Suppressor macrophage treated with lipopolysaccharide for 4 hours (primary cell): ENCODE measurements at regions not wholly inside any gene's neighbourhood (a gene's known extent, or its start where the extent isn't known, plus 50 kb on each side); places are given as distances from the start of the nearest gene placed in this dataset.

ENCODE experiments used
- DNase-seq: peaks from one replicate; pipeline ENCODE4 v3.0.0-alpha.2; 2020

GRCh38 chr10:44326474-44327030 is 58.3 kb downstream of the CXCL12 start:
- no peak for DNase-seq

DNA sequence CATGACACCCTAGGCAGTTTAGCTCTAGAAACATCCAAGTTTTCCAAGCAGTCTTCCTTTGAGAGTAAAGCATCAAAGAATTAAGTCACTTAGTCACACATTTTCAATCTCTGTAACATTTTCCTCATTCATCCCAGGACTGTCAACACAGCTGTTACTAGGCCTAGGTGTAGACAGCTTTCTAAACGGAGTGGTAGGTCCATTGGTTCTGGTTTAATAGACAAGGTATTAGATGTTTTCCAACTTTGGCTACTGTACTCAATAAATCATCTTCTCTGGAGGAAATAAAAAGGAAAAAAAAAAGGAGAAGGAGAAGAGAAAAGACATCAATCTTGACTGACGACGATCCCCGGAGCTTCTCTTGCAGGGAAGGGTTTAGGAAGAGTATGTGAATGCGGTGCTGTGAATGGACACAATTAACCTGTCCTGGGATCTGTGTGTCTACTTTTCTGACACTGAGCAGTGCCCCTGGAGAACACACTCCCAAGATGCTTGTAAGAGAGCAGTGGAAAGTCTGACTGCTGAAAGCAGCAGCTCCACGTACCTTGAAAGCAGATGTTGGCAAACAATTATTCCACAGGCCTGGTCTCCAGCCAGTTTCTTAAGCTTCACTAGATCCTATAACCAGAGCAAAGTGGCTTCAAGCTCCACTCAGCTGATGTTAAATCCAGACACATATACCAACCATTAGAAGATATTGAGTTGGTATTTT is 59.1 kb downstream of the CXCL12 start:
- no peak for DNase-seq

DNA sequence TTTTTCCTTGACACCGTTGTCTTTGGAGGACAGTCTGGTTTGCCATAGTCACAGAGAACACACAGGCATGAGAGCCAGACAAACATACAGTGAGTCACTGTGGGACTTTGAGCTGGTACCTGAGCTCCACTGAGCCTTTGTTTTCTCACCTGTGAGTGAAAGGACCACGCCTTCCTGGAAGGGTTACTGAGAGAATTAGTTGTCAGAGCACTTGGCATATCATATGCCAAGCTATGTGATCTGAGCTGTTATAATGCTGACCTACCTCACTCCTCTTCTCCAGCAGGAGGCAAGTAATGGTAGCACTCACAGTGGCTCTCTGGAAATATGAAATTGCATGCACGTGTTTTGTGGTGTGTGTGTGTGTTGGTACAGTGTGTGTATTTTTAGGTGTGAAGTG is 59.7 kb downstream of the CXCL12 start:
- no peak for DNase-seq

DNA sequence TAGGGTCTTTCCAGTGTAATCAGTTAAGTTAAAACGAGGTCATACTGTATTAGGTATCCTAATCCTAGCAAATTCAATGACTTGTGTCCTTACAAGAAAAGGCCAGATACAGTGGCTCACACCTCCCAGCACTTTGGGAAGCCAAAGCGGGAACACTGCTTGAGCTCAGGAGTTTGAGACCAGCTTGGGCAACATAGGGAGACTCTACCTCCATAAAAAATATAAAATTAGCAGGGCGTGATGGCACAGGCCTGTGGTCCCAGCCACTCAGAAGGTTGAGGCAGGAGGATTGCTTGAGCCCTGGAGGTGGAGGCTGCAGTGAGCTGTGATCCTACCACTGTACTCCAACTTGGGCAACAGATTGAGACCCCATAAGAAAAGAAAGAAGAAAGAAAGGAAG is 61.1 kb downstream of the CXCL12 start:
- DNase-seq = no peak

DNA sequence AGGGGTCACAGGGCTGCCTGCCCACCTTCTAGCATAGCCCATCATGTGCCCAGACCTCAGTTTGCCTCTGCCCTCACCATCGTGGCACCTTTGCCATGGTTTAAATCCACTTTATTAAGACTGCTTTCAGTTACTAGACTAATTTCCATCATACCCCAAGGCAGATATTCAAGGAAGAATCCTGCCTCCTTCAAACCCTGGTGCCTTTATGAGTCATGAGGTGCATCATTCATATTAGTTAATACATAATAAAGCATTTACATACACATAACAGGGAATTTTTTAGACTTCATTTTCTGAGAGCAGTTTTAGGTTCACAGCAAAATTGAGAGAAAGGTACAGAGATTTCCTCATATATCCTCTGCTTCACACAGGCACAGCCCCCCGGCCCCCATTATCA is 62.8 kb downstream of the CXCL12 start:
- no peak for DNase-seq

DNA sequence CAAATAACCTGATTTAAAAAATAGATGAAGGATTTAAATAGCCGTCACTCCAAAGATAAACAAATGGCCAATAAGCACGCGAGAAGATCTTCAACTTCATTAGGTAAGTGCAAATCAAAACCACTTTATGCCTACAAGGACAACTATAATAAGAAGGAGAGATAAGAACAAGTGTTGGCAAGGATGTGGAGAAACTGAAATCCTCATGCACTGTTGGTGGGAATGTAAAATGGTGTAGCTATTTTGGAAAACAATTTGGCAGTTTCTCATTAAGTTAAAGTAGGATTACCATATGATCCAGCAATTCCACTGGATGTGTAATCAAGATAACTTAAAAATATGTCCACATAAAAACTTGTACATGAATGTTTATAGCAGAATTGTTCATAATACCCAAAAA is 64.1 kb downstream of the CXCL12 start:
- no peak for DNase-seq

GRCh38 chr10:44317856-44318255 is 67.0 kb downstream of the CXCL12 start:
- no peak for DNase-seq

- no peak for DNase-seq
These were observed 68.0 kb downstream of the CXCL12 start for GRCh38 chr10:44316922-44317215.

GRCh38 chr10:44316187-44316921 is 68.5 kb downstream of the CXCL12 start:
- DNase-seq = peak; percentile 17

DNA sequence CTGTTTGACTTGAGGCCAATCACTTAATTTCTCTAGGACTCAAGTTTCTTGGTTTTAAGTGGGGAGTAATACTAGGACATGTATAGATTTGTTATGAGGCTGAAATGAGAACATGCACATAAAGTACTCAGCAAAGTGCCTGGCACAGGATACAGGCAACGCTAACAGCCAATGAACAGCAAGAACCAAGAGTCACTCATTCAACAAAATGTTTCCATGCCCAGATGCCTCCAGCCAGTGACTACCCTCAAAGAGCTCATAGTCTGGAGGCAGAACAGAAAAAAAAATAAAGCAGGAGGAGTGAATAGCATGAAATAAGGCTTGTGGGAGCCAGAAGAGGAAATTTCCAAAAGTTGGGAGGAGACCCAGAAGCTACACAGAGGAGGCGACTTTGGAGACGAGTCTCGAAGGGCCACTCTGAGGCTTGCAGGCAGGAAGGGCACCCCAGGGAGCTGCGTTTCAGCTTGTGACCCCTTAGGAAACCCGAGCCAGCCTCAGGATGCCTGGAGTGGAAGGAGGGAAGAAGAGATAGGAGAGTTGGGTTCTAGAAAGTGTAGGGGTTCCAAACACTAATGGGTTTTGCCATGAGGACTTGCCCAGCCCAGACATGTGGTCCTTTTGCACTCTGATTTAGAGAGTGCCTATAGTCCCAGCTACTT is 70.0 kb downstream of the CXCL12 start:
- DNase-seq = no peak

- DNase-seq = no peak
These were observed 71.1 kb downstream of the CXCL12 start for GRCh38 chr10:44313761-44314165.

GRCh38 chr10:44312401-44312800 is 72.5 kb downstream of the CXCL12 start:
- peak; percentile 9 for DNase-seq

GRCh38 chr10:44311563-44312051 is 73.3 kb downstream of the CXCL12 start:
- DNase-seq = no peak

DNA sequence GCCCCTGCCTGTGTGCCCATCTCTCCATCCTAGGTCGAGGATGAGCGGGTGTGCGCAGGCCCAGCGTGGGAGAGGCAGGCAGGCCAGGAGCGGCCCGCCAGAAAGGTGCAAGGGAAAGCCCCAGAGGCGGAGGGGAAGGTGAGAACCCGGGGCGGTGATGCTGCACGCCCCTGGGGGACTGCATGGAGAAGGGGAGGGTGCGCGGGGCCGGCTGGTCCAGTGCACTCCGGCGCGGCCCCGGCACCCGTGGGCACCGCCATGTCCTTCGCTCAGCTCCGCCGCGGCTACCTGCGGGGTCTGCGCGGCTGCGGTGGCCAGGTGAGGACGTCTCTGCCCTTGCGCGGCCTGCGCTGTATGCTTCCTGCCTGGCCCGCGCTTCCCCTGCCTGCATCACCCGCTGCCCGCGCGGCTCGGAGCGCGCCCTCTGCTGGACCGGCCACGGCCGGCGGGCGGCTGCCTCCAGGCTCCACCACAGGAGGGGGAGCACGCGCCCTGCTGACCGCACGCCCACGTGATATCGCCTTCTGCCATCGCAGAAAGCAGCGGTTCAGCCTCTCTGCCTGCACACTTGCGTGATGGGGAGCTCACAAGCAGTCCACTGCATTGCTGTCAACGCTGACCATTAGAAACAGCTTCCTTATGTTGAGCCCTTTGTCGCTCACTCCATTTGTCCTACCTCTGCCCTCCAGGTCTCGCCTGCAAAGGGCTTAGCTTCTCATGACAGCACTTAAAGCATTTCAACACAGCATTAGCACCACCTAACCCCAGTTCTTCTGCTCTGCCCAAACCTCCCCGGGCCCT is 73.9 kb downstream of the CXCL12 start:
- peak; percentile 82 for DNase-seq

DNA sequence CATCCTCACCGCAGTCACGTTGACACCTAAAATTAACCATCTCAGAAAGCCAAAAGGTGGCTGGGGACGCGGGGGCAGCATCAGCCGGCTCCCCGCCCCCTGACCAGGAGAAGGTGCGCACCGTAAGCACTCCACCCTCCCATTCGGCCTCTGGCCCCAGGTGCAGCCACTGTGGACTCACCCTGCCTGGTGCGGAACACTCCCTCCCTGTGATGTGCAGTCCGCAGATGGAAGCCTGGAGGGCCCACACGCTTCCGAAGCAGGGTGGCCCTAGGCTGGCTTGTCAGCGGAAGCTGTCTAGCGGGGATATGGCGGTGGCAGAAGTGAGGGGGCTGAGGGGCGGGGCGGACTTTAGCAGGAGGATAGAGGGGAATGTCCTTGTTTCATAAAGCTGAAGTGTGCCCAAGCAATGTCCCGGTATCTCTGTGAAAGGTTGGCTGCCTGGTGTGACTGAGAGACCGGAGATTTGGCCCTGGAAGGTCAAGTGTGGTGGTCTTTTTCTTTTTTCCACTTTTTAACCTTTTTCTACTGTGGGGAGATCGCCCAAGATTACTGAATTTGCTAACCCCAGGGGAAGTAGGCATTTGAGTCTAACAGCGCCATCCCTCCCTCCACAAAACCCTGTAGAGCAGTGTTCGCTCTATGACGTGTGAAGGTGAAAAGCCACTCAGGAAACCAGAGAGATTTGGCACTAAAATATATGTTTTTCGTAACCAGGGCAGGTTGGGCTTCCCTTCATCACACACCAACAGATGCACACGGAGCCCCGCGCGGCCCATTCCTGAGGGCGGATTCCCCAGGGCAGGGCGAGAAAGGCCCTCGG is 74.7 kb downstream of the CXCL12 start:
- no peak for DNase-seq

DNA sequence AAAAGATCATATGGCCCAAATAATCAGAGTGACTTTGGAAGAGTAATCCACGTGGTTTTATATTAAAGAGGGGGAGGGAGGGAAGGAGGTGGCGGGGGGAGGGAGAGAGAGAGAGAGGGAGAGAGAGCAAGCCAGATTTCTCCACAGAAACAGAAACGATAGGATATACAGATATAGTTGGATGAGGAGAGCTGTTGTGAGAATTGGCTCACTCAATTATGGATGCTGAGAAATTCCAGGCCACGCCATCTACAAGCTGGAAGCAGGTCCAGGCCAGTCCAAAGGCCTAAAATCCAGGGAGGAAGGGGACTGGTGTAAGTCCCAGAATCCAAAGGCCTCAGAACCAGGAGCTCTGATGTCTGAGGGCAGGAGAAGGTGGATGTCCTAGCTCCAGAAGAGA is 75.5 kb downstream of the CXCL12 start:
- no peak for DNase-seq

GRCh38 chr10:44308935-44309334 is 76.0 kb downstream of the CXCL12 start:
- no peak for DNase-seq

- DNase-seq = no peak
These were observed 77.2 kb downstream of the CXCL12 start for GRCh38 chr10:44307691-44308090.

- DNase-seq = no peak
These were observed 78.1 kb downstream of the CXCL12 start for GRCh38 chr10:44306762-44307161.

DNA sequence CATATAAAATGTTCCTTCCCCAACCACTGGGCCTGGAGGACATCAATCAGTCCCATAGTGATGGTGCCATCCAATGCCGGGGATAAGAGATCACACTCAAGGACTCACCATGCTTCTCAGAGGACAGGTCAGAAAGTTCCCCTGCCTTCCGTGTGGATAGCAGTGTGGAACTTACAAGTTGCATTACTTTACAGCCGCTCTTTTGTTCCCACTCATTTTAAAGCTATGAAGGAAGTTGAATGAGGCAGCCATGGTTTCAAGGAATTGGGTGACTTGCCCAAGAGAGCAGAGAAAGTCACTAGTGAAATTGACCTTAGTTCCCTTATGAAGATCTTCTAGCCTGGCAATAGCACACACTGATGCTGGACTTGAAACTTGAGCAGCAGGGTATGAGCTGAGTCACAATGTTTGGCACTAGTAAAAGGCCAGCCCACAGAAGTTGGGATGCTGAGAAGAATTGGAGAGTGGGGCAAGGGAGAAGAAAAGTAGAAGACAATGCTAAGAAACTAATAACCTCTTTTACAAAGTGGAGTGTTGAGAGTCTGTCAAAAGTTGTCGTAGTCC is 78.7 kb downstream of the CXCL12 start:
- DNase-seq = no peak

DNA sequence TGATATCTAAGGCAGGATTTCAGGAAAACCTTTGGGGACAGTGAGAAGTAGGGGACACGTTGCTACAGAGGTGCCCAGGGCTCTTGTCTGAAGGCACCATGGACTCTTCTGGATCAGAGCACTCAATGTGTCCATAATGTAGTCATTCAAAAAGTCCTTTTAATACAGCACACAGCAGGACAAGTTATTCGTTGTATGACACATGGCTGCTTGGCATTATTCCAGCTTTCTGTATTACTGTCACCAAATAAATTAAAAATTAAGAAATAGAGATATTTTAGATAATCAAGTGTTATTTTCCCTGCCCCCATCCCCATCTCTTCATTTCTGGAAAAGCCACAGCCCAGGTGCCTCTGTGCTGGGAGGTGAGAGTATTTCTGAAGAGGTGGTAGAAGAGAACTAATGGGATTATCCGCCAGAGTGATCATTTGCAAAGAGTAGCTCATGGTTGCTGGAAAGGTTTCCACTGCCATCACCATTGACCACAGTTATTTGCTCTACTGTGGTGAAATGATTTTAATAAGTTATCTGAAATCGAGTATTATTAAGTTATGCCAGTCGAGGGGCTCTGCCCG is 83.0 kb downstream of the CXCL12 start:
- no peak for DNase-seq
